Cerebellar cortex (tissue), 1 donor: ENCODE measurements at regions not wholly inside any gene's neighbourhood (a gene's known extent, or its start where the extent isn't known, plus 50 kb on each side); places are given as distances from the start of the nearest gene placed in this dataset.
"Not testable (repeated sequence)": the region's sequence is repeated elsewhere in the genome, so short reads cannot be mapped to it uniquely, and the experiment has no call there.

Experiments used
- DNase-seq: peaks from one replicate; pipeline ENCODE4 v3.0.0-alpha.2; 2015; ENCODE audit warnings: low spot score

DNA sequence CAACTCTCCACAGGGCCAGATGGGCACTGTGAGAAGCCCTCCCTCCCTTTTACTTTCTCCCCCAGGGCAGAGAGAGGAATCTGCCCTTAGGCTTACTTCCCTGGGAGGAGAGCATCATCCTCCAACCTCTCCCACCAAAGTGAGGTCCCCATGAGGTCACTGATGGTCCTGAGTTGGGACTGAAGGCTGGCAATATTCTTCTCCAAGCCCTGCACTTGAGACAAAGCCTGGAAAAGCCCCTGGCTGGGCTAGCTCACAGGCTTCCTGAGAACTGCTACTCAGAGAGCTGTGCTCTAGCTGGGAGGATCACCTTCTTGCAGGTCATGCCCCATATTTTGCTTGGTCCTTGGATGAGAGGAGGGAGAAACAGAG, 110.0 kb upstream of the MEF2A start:
- DNase-seq = no peak

DNA sequence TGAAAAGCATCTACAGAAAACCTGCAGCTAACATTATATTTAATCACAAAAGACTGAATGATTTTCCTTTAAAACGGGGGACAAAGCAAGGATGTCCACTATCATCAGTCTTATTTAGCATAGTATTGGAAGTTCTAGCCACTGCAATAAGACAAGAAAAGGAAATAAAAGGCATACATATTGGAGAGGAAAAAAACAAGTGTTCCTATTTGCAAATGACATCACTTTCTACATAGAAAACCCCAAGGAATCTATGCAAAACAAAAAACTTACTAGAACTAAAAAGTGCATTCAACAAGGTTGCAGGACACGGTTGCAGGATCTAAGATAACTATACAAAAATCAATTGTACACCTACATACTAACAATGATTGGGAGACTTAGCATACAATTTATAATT, 101.6 kb upstream of the MEF2A start:
- no peak for DNase-seq

DNA sequence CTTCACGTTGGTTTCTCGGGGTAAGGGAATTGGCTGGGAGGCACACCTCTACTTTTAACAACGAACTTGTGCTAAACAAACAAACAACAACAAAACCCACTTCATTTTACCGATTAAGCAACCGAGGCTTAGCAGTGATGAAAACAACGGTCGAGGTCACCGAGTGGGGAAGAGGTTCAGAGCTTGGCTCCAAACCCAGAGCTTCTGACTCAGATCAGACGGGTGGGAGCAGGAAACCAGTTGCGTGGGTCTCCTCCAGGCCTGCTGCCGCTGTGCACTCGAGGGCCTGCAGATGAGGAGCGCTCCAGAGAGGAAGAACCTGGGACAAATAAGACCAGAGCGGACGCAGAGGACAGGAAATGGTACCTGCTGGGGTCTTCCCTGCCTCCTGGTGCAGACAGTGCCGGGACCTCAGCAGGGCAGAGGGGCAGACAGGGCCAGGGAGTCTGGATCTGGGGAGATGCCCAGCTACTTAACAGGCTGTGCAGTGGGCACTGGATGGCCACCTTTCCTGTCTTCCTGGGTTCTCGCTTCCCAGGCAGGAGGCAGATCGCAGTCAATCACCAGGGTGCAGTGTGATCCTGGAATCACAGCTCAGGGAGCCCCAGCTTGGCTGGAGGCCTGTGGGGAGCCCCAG, 99.0 kb upstream of the MEF2A start:
- no peak for DNase-seq

DNA sequence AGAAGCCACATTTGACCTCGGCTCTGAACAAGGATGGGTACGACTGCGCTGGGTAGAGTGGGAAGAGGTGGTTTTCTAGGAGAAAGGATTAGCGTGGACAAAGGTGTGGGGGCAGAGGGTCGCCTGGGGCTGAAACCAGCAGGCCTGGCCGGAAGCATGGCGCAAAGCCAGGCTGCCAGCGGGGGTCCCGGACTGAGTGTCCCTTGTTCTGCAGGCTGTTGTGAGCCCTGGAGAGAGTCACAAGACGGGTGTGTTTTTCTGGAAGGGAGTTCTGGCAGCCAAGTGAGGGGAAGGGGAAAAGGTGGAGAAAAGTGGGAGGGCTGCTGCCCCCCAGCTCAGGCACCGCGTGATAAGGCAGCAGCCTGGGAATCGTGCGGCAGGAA, 98.5 kb upstream of the MEF2A start:
- no peak for DNase-seq

DNA sequence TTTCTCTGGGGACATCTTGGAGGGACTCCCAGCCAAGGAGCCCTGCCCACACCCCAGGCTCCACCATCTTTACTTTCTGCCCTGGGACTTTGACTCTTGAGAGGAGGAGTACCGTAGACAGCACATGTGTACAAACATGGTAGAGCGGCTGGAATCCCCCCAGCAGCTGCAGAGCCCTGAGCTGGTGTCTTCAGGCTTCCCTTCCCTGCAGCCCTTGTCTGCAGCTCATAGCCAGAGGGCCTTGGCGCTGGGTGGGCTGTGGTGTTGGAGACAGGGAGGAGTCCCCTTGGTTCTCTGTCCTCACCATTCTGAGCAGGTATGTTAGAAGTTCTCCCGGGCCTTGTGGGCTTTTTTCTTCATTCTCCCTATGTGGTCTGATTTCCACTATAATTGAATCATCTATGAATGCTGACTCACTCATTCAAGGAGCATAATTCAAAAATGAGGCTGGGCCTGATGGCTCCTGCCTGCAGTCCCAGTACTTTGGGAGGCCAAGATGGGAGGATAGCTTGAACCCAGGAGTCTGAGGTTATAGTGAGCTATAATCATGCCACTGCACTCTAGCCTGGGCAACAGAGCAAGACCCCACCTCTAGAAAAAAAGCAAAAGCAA, 97.8 kb upstream of the MEF2A start:
- DNase-seq = no peak

DNA sequence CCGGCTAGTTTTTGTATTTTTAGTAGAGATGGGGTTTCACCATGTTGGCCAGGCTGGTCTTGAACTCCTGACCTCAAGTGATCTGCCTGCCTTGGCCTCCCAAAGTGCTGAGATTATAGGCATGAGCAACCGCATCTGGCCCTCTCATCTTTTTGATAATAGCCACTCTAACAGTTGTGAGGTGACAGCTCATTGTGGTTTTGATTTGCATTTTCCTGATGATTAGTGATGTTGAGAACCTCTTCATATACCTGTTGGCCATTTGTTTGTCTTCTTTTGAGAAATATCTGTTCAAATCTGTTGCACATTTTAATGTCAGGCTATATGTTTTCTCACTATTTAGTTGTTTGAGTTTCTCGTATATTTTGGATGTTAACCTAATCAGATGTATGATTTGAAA, 95.6 kb upstream of the MEF2A start:
- not testable (repeated sequence) for DNase-seq

DNA sequence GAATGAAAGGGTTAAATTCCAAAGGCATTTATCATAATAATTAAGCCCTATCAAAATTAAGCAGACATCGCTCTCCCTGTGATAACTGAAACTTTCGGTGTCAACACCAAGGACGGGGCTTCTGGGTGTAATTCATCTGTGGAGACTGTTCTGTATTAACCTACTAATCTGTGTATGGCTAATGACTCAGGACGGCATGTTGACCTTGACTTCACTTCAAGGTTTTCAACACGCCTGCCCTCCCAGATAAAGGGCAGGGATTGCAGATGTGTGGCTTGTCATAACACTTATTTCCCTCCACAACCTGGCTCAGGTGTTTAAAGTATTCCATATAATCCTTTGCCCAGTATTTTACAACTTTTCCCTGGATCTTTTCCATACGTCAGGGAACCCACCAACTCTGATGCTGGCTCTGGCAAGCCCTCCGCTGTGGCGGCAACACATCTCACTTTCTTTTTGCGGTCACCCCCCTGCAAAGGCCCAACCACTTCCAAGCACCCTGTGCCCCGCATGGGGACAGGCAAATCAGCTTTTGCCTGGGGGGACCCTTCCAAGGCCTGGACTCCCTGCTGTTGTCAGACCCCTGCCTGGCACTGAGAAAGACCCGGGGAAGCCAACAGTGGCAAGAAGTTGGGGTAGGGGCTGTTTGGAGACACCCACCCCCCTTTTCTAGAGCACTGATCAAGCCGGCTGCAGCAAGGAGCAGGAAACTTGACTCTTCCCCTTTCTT, 93.2 kb upstream of the MEF2A start:
- no peak for DNase-seq

DNA sequence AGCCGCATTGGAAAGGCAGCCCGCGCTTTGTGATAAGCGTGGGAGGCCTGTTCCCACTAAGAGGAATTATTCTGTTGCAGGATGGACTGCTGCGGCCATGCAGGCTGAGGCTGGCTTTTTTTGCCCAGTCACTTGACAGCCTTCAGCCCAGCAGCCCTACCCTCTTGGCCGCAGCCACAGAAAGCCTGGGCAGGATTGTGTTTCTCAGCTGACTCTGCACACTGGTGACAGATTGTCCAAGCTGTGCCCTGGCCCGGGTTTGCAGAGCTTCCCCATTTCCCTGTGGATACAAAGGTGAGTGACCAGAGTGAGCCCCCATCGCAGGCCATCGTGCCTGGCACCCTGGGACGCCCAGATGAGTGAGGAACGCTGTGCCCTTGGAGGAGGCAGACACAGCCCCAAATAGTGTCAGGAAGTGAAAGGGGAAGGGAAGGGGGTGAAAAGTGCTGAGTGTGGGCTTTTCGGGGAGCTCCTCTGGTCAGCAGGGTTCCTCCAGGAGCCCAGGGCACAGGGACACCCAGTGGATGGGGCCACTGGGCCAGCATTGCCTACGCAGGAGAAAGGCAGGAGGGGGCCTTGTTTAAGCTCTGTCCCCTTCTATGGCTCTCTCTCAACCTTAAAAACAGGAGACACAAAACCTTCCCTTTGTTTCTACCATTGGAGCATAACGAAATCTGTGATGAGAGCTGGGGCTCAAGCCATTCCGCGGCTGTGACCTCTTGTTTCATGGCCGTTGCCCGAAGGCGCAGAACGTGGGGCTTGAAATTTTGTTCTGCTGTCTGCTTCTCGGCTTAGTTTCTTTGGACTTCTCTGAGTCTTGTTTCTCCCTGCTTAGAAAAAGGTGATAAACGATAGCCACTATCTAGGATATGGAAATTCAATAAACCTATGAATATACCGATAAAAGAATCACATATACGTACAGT, 91.5 kb upstream of the MEF2A start:
- peak; percentile 92 for DNase-seq

DNA sequence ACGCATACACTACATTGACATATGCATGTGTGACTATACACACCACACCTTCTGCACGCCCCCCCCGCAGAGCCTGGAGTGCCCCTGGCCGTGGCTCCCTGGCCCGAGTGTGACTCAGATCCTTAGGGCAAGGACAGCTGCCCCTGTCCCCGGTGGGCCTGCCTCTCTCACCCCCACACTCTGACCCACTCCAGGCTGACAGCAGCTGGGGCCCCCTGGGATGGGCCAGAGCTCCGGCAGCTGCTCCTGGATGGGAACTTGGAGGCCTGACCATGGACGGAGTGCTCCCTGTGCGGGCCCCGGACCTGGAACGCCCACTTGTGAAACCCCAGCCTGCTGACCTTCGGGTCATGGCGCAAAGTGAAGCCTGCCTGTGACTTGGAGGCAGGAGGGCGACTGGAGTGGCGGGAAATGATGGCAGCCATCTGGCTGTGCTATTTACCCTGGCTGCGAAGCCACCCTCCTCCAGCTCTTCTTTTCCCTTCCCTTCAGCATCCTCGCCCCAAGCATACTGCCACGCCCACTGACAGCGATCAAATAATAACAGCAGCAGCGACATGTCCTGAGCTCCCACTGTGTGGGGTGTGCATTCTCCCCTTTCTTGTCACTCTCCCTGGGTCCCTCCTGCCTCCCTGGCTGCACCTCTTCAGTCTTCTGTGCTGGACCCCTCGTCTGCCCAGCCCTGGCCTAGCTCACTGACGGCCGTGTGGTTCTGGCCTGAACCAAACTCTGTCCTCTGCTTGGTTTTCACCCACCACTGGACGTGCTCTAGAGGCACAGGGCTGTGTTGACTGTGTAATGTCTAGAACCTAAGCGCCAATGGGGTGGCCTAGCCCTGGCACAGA, 90.7 kb upstream of the MEF2A start:
- DNase-seq = no peak

DNA sequence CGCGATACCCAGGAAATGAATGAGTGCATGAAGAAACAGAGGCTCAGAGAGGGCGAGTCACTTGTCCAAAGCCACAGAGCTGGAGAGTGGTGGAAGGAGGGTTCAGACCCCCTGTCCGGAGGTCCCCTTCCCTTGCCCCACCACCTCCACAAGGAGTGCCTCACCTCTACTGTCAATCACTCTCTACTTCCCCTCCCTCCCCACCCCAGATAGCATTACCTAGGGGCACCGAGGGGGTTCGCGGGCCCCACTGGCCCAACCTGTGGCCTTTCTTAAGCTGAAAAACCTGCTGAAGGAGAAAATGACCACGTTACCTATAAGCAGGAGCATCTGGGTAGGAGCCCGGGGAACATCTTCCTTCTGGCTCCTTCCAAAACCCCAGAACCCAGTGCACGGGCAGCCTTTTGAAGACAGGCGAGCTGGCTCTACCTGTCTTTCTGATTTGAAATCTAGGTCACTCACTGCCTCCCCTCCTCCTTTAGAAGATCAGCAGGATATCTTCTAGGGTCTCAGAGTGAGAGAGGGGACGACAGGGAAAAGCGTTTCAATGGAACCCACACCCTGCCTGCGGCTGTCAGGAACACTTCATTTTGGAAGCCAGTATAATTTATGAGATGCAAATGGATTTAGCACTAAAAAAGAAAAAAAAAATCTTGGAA, 89.9 kb upstream of the MEF2A start:
- peak; percentile 44 for DNase-seq

DNA sequence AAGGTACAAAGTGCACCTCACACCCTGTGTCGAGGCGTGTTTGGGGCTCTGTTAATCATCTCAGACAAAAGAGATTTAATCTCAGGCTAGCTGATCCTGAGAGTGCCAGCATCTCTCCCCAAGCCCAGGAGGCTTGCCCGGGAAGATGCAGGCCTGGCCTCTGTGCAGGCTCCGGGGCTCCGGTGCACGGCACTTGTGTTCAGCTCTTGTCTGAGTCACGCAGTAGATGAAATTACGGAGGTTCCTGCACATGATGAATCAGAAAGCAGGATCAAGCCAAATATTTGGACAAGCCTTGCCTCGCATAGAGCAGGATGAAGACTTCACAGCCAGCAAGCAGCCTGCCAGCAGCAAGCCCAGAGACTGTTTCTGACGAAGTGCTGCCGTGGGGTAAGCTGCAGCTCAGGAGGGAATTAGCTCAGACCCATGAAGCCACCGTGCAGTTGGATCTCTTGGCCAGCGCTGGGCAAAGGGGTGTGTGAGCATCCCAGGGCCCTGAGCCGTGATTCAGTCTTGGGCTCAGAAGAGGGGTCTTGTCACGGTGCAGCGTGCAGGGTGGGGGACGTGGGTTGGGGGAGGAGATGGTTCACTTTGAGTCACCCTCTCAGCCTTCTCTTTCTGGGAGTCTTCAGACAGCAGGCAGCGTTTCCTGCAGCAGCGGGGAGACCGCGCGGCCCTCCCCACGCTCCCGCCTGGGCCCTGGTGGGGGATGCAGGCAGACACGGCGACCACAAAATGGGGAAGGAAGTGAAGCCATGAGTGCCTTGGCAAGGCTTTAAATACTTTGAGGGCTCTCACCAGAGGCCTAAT, 89.2 kb upstream of the MEF2A start:
- peak; percentile 67 for DNase-seq

DNA sequence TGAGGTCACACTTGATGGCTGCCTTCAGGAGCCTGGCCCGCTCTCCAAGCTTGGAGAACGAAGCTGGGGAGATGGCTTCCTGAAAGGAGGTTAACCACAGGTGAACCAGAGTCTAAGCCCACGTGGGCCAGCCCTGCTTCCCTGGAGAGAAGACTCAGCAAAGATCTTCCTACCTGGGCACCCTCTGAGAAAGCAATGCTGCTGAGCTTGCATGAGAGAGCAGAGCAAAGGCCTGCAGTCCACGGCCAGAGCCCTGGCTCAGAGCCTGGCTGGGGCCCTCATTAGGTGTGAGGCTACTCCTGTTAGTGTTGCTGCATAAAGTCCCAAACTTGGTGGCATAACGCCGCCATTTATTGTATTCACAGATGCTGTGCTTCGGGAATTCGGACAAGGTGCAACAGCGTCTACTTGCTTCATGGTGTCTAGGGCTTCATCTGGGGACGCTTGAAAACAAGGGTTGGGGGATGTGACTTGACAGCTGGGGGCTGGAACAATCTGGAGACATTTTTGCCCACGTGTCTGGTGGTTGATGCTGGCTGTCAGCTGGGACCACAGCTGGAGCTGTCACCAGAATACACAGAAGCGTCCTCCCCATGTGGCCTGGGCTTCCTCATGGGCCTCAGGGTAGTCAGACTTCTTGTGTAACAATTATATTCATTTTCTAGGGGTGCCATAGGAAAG, 87.9 kb upstream of the MEF2A start:
- DNase-seq = no peak

DNA sequence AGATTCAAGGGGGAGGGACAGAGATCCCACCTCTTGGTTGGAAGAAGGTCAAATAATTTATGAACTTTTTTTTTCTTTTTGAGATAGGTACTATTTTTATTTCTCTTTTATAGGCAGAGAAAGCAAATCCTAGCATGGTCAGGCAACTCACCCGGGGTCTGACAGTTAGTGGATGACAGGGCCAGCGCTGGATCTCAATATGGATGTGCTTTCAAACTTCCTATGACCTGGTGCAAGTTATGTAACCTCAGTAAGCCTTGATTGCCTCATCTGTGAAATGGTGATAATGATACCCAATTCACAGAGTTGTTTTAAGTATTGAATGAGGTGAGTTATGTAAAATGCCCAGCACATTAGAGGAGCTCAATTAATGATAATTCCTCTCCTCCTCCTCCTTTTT, 86.8 kb upstream of the MEF2A start:
- DNase-seq = no peak

DNA sequence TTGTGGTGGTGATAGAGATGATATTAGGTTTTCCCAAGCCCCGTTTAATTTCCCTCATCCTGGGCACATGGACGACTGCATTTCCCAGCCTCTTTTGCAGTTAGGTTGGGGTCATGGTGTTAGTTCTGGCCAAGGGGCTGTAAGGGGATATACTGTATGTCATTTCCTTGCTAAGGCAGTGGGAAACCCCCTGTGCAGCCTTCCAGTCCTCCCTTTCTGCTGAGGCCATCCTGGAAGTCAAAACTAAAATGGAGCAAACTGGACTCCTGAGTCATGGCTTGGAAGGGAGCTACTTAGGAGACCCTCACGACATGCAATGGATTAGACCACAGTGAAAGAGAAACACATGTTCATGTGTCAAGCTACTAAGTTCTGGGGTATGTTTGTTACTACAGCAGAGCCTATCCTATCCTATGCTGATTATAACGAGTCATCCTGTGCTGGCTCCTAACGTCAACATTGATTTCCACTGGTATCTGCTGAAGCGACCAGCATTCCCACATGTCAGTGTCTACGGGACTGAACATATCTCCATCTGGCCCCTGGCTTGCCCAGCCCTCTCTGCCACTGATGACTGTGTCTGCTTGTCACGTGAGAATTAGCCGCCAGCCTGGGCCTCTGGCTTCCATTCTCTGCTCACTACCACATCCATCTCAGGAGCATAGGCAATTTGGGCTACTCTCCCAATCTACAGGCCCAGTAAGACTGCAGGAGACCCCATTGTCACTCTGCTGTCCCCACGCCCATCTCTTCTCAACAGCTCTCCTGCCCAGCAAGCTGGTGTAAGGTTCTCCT, 85.6 kb upstream of the MEF2A start:
- DNase-seq = no peak

DNA sequence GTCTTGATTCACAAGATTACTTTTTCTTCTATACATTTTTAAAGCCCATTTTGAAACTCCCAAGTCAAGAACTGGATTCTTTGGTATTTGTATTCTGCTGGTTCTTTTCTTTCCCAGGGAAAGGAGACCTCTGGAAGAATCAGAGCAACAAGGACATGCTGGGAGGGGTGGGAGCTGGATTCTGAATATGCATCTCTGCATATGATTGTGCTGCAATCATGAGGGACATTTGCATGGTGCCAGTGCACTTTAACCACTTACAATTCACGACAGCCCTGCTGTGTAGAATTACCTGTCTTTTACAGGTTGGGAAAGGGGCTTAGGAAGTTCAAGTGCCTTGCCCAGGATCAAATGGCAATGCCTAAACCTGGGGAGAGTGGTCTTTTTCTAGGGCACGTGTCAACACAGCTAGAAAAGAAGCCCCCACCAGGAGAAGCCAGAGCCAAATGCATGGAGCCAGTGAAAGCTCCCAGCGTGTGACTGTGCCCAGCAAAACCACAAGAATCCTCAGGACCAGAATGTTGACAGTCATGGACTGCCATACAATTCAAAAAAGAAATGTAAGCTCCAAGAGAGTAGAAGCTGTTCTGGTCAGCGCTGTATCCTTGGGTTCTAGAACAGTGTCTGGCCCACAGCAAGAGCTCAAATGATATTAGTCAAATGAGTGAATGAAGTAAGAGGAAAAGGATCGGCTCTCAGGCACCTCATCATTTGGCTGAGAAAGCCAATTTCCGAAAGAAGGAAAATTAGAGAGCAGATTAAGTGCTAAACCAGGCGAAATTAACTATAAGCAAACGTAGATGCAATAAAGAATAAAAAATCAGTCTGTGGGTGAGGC, 84.5 kb upstream of the MEF2A start:
- DNase-seq = no peak

DNA sequence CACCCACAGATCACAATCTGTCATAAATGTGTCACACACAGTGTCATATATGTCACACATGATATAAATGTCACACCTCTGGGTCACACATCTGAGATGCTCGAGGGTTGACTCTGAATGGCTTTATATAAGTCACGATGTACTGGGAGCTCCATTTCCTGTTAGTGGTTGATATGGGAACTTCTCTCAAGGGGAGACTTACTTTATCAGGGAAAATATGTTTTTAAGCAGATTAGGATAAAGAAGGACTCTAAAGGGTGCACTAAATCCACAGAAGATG, 83.9 kb upstream of the MEF2A start:
- DNase-seq = no peak

DNA sequence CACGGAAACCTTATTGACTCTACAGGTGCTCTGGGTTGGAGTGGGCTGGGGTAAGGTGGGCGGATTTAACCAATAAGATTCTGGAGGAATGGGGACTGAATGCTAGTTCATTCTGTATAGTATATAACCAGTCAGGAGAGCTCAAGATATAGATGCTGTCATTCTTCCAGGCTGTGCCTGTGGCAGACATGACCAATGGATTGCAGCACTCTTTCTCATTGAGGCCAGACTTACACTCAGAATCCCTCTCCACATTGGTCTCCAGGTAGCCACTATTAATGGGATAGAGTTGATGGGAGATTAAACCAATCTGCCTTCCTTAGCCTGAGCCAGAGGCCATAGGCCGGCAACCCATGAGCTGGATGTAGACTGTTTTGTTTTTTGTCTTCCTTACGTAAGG, 82.8 kb upstream of the MEF2A start:
- no peak for DNase-seq
